Calu3 (cell line): ENCODE measurements at regions not wholly inside any gene's neighbourhood (a gene's known extent, or its start where the extent isn't known, plus 50 kb on each side); places are given as distances from the start of the nearest gene placed in this dataset.

Source experiments
- BruUV-seq: library from RNA; stranded (reverse); fragments of 400-500 nt; replicated peaks from 2 replicates; lab custom pipeline; 2021; lab: Mats Ljungman, UMichigan
- CTCF ChIA-PET: fragments of 300-600 bp; sonication (Branson Sonifier 250); formaldehyde crosslinking; loops from one replicate; lab custom pipeline; 2022; ENCODE audit warnings: antibody characterized with exemption; lab: Charles Lee
- DNase-seq: peaks from one replicate; pipeline ENCODE4 v3.0.0; 2022
- H3K27ac Mint-ChIP-seq: one replicate; pipeline ENCODE4 v1.8.0; 2022; ENCODE audit warnings: mixed read lengths; ENCODE audit not compliant: unreplicated experiment
- H3K27me3 Mint-ChIP-seq: one replicate; pipeline ENCODE4 v1.8.0; 2022; ENCODE audit warnings: mixed read lengths; ENCODE audit not compliant: unreplicated experiment
- H3K36me3 Mint-ChIP-seq: one replicate; pipeline ENCODE4 v1.8.0; 2022; ENCODE audit warnings: mild to moderate bottlenecking, moderate library complexity, mixed read lengths; ENCODE audit not compliant: insufficient read depth, unreplicated experiment
- H3K4me1 Mint-ChIP-seq: one replicate; pipeline ENCODE4 v1.8.0; 2022; ENCODE audit warnings: mild to moderate bottlenecking, low read depth, mixed read lengths; ENCODE audit not compliant: unreplicated experiment
- H3K4me3 Mint-ChIP-seq: one replicate; pipeline ENCODE4 v1.8.0; 2022; ENCODE audit warnings: mild to moderate bottlenecking, low read depth, moderate library complexity, mixed read lengths; ENCODE audit not compliant: unreplicated experiment
- H3K9me3 Mint-ChIP-seq: one replicate; pipeline ENCODE4 v1.8.0; 2022; ENCODE audit warnings: low read depth, mixed read lengths; ENCODE audit not compliant: unreplicated experiment
- intact Hi-C: fragments of 100-400 bp; cut with micrococcal nuclease; formaldehyde crosslinking; loops from one replicate; pipeline ENCODE4 v1.10.0; 2022; ENCODE audit not compliant: unreplicated experiment
- TF ChIP-seq, protein P1 (sequence below): fragments of 200-600 bp; IDR thresholded peaks from one replicate; pipeline ENCODE4 v1.8.0; 2022; ENCODE audit warnings: antibody characterized with exemption; ENCODE audit not compliant: unreplicated experiment

DNA sequence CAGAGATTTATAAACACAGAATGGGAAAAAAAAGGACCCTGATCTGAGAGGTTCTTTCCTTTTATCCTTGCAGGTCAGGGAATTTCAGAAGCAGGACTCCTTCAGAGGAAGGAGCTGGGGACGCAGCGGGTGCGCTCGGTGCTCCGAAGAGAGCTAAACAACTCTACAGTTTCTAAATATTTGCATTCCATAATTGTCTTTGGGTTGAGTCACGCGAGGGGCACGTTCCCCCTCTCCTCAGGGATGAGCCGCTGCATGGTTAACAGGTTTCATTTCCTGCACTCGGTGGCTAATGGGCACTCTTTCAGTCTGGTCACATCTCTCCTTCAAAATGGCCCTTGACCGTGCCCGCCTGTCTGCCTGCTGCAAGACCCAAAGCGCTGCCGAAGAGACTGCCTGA, 165.0 kb upstream of the HMHB1 start:
- Mint-ChIP-seq H3K4me3 (no peak overlapping the region), H3K36me3 (no peaks in the 10 kb centered on the region), H3K27ac (peak overlapping the region; percentile 31), H3K4me1 (peaks cover 12% of the 10 kb centered on the region), H3K27me3 (no peaks in the 10 kb centered on the region), H3K9me3 (peaks cover 3% of the 10 kb centered on the region)
- intact Hi-C loops = no loop called here
- BruUV-seq = no TSS peak
- DNase-seq = no peak
- TF ChIP-seq, protein P1, sequence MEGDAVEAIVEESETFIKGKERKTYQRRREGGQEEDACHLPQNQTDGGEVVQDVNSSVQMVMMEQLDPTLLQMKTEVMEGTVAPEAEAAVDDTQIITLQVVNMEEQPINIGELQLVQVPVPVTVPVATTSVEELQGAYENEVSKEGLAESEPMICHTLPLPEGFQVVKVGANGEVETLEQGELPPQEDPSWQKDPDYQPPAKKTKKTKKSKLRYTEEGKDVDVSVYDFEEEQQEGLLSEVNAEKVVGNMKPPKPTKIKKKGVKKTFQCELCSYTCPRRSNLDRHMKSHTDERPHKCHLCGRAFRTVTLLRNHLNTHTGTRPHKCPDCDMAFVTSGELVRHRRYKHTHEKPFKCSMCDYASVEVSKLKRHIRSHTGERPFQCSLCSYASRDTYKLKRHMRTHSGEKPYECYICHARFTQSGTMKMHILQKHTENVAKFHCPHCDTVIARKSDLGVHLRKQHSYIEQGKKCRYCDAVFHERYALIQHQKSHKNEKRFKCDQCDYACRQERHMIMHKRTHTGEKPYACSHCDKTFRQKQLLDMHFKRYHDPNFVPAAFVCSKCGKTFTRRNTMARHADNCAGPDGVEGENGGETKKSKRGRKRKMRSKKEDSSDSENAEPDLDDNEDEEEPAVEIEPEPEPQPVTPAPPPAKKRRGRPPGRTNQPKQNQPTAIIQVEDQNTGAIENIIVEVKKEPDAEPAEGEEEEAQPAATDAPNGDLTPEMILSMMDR = no peak
- CTCF ChIA-PET = interaction anchor here (1.6 kb wide), 1 partner anchor 10 kb away, joined by 4 read pairs; no protein-coding TSS in a partner anchor

DNA sequence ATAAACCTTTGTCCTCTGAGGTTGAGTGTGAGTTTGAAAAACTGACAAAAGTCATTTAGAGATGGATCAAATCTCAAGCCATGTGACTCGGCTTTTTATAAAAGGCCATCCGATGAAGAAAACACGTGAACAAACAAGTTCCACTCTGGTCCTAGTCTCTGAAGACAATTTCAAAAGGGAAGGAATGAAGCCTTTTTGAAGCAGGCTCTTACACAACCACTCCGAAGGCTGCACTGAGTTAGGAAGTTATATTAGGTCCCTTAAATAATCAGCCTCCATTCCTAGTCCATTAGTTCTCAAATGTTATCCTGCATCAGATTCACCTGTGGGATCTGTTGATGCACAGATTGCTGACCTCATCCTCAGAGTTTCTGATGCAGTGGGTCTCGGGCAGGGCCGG, 166.6 kb upstream of the HMHB1 start:
- H3K9me3 Mint-ChIP-seq = peaks cover 3% of the 10 kb centered on the region
- no peaks in the 10 kb centered on the region for H3K27me3 Mint-ChIP-seq
- no peak for DNase-seq
- intact Hi-C loops = no loop called here
- no TSS peak for BruUV-seq
- peaks cover 19% of the 10 kb centered on the region for H3K4me1 Mint-ChIP-seq
- TF ChIP-seq, protein P1 = no peak
- H3K36me3 Mint-ChIP-seq = no peaks in the 10 kb centered on the region
- H3K4me3 Mint-ChIP-seq = no peak overlapping the region
- H3K27ac Mint-ChIP-seq = no peak overlapping the region
- CTCF ChIA-PET = no interaction called here

- intact Hi-C loops = no loop called here
- BruUV-seq = no TSS peak
- Mint-ChIP-seq H3K9me3 (peaks cover 3% of the 10 kb centered on the region), H3K27ac (no peak overlapping the region), H3K4me3 (no peak overlapping the region), H3K4me1 (peaks cover 19% of the 10 kb centered on the region), H3K27me3 (no peaks in the 10 kb centered on the region), H3K36me3 (no peaks in the 10 kb centered on the region)
- CTCF ChIA-PET = no interaction called here
- TF ChIP-seq, protein P1 = no peak
- no peak for DNase-seq
Measured at GRCh38 chr5:143644727-143645126, 167.2 kb upstream of the HMHB1 start.

DNA sequence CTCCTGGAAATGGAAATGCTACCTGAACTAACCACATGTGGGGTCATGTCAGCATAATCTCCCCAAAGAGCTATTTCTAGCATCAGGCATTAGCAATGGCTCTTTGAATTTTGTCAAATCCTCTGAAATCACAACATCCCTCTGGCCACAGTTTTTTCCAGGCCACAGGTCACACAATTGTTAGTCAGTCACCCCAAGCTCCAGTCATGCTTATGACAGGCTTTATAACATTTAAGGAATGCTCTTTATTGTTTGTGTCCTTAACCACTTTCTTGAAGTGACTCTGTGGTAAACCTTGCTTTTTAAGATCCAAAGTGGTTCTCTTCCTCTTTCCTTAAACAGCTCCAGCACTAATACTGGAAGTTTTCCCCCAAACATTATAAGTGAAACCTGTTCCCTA, 169.2 kb upstream of the HMHB1 start:
- TF ChIP-seq, protein P1 = no peak
- H3K4me3 Mint-ChIP-seq = no peak overlapping the region
- H3K9me3 Mint-ChIP-seq = peaks cover 3% of the 10 kb centered on the region
- intact Hi-C loops = no loop called here
- no TSS peak for BruUV-seq
- H3K27me3 Mint-ChIP-seq = no peaks in the 10 kb centered on the region
- H3K4me1 Mint-ChIP-seq = peaks cover 26% of the 10 kb centered on the region
- DNase-seq = no peak
- no peak overlapping the region for H3K27ac Mint-ChIP-seq
- no peaks in the 10 kb centered on the region for H3K36me3 Mint-ChIP-seq
- CTCF ChIA-PET = interaction anchor here (0.6 kb wide), 1 partner anchor 62 kb away, joined by 3 read pairs; no protein-coding TSS in a partner anchor
